ENCODE measurements at regions not wholly inside any gene's neighbourhood (a gene's known extent, or its start where the extent isn't known, plus 50 kb on each side); places are given as distances from the start of the nearest gene placed in this dataset.

GRCh38 chr2:208827109-208827508 is 420.5 kb downstream of the PTH2R start:
- intact Hi-C loops (cut with DNase I; ENCODE audit: low total_unique reads) = no loop called here

GRCh38 chr2:208827549-208828221 is 421.1 kb downstream of the PTH2R start:
- no peaks in the 10 kb centered on the region for H3K9me3 ChIP-seq
- no peak for TF ChIP-seq CTCF (IDR thresholded peaks at IDR 0.05)
- H3K27ac ChIP-seq = no peak overlapping the region
- H3K36me3 ChIP-seq = no peaks in the 10 kb centered on the region
- no peaks in the 10 kb centered on the region for H3K4me1 ChIP-seq
- no peak overlapping the region for H3K4me3 ChIP-seq
- no peak for DNase-seq
- H3K27me3 ChIP-seq = no peaks in the 10 kb centered on the region
- intact Hi-C loops (cut with DNase I; ENCODE audit: low total_unique reads) = no loop called here

More at GRCh38 chr2:208827109-208827508, 420.5 kb downstream of the PTH2R start:
- no peaks in the 10 kb centered on the region for H3K27me3 ChIP-seq
- no peaks in the 10 kb centered on the region for H3K36me3 ChIP-seq
- H3K27ac ChIP-seq = no peak overlapping the region
- DNase-seq = no peak
- no peaks in the 10 kb centered on the region for H3K9me3 ChIP-seq
- no peaks in the 10 kb centered on the region for H3K4me1 ChIP-seq
- TF ChIP-seq CTCF (IDR thresholded peaks at IDR 0.05) = no peak
- no peak overlapping the region for H3K4me3 ChIP-seq

GRCh38 chr2:208830203-208830602 is 423.6 kb downstream of the PTH2R start:
- intact Hi-C loops (cut with DNase I; ENCODE audit: low total_unique reads) = no loop called here
- no peak for DNase-seq
- H3K36me3 ChIP-seq = no peaks in the 10 kb centered on the region
- no peak overlapping the region for H3K4me3 ChIP-seq
- H3K4me1 ChIP-seq = no peaks in the 10 kb centered on the region
- H3K9me3 ChIP-seq = no peaks in the 10 kb centered on the region
- no peak for TF ChIP-seq CTCF (IDR thresholded peaks at IDR 0.05)
- no peak overlapping the region for H3K27ac ChIP-seq
- no peaks in the 10 kb centered on the region for H3K27me3 ChIP-seq

GRCh38 chr2:208847651-208848050 is 441.1 kb downstream of the PTH2R start:
- DNase-seq = no peak
- Histone ChIP-seq H3K4me3 (no peak overlapping the region), H3K27ac (no peak overlapping the region), H3K27me3 (no peaks in the 10 kb centered on the region), H3K4me1 (no peaks in the 10 kb centered on the region), H3K9me3 (no peaks in the 10 kb centered on the region), H3K36me3 (no peaks in the 10 kb centered on the region)
- no peak for TF ChIP-seq CTCF (IDR thresholded peaks at IDR 0.05)
- intact Hi-C loops (cut with DNase I; ENCODE audit: low total_unique reads) = no loop called here

GRCh38 chr2:208854717-208855116 is 448.1 kb downstream of the PTH2R start:
- Histone ChIP-seq H3K27me3 (no peaks in the 10 kb centered on the region), H3K4me3 (no peak overlapping the region), H3K27ac (no peak overlapping the region), H3K4me1 (no peaks in the 10 kb centered on the region), H3K36me3 (no peaks in the 10 kb centered on the region), H3K9me3 (peaks cover 0 to 7% (median 0%) of the 10 kb centered on the region in 3 donors)
- TF ChIP-seq CTCF (IDR thresholded peaks at IDR 0.05) = no peak
- no peak for DNase-seq
- intact Hi-C loops (cut with DNase I; ENCODE audit: low total_unique reads) = no loop called here

- H3K4me3 ChIP-seq = no peak overlapping the region
- no peaks in the 10 kb centered on the region for H3K9me3 ChIP-seq
- intact Hi-C loops (cut with DNase I; ENCODE audit: low total_unique reads) = no loop called here
- DNase-seq = no peak
- H3K27me3 ChIP-seq = no peaks in the 10 kb centered on the region
- no peaks in the 10 kb centered on the region for H3K4me1 ChIP-seq
- H3K36me3 ChIP-seq = no peaks in the 10 kb centered on the region
- H3K27ac ChIP-seq = no peak overlapping the region
- TF ChIP-seq CTCF (IDR thresholded peaks at IDR 0.05) = no peak
Measured at GRCh38 chr2:208867374-208867773, 460.8 kb downstream of the PTH2R start.

All from tibial artery (tissue), 4 donors.